Central memory CD4-positive, alpha-beta T cell (primary cell): ENCODE measurements at regions not wholly inside any gene's neighbourhood (a gene's known extent, or its start where the extent isn't known, plus 50 kb on each side); places are given as distances from the start of the nearest gene placed in this dataset.
"Not testable (repeated sequence)": the region's sequence is repeated elsewhere in the genome, so short reads cannot be mapped to it uniquely, and the experiment has no call there.

Experiments
- DNase-seq: peaks from one replicate; pipeline ENCODE4 v3.0.0; 2022

DNA sequence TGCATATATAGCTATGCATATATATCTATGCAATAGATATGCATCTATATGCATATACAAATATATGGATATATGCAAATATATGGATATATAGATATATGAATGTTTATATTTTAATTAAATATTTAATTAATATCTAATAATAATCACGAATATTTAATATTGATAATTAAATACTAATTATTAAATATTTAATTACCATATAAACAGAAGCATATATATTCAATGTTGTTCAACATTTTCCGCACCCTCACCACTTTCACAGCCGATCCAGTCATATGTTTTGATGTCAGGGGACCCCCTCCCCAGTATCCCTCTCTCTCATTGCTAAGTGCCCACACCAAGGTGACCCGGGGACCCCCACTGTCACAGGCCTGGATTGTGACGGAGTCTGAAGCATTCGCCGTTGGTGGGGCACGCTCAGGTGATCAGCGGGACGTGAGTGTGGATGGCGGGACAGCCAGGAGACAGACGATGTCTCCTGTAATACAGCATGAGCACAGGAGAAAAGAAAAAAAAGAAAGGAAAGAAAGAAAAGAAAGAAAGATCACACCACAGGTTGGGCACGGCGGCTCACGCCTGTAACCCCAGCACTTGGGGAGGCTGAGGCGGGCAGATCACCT, 199.7 kb downstream of the CRLF2 start:
- peak; percentile 11 for DNase-seq

DNA sequence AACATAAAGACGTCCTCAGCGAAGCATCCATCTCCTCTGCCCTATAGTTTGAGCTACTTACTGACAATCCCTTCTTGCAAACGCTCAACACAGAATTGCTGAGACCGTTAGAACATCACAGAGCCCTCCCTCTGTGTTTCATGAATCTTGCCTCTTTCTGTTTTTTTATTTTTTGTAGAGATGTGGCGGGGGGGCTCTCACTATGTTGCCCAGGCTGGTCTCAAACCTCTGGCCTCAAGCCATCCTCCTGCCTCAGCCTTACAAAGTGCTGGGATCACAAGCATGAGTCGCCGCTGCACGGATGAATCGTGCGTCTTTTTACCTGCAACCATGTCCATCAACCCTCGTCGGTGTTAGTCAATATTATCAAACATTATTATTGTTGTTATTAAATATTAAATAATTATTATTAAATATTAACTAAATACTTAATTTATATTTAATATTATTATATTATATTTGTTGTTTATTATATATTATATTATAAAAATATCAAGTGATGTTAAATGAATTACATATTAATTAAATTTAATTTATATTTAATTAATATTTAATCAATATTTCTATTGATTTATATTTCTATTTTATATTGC, 200.7 kb downstream of the CRLF2 start:
- no peak for DNase-seq

DNA sequence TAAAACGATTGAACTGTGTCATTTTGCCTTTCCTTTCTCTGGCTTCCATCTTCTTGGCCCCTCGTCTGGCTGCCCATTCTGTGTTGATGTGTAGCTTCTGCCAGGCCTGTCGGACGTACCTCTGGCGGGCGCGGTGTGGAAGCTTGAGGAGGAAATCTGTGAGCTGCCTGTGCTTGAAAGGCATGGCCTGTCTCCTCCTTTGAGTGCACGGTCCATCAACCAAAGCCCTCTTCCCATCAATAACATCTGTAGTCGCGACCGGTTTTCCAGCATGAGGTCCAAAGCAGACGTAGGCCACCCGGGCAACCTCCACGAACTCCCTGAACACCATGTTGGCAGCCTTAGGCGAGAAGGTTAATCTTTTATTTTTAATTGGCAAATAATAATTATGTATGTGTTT, 202.7 kb downstream of the CRLF2 start:
- DNase-seq, result no peak

DNA sequence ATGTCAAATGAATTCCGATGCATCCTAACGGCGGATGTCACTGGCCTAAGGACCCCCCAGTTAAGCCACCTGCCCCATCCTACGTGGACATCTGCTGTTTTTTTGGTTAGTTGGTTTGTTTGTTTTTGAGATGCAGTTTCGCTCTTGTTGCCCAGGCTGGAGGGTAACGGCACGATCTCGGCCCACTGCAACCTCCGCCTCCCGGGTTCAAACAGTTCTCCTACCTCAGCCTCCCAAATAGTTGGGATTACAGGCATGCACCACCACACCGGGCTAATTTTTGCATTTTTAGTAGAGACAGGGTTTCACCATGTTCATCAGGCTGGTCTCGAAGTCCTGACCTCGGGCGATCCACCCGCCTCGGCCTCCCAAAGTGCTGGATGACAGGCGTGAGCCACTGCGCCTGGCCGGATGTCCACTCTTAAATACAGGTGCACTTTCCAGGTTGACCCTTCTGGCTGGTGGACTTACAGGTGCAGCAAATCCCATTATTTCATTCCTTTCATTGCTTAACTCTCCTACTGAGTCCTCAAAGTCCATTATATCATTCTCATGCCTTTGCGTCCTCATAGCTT, 206.2 kb downstream of the CRLF2 start:
- DNase-seq, result no peak

DNA sequence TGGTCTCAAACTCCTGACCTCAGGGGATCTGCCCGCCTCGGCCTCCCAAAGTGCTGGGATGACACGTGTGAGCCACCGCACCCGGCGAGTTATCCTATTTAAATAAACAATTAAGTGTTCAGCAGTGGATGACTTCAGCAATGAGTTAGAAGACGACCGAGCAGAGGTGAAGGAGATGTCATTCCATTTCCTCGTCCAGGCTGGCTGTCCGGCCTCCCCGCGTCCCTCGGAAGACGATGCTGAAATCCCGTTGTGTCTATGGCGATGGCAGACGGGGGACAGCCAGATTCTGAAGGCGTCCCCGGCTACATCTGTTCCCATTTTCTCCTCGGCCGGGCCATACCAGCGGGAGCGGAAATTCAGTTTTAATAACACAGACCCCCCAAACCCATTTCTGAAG, 209.8 kb downstream of the CRLF2 start:
- no peak for DNase-seq

DNA sequence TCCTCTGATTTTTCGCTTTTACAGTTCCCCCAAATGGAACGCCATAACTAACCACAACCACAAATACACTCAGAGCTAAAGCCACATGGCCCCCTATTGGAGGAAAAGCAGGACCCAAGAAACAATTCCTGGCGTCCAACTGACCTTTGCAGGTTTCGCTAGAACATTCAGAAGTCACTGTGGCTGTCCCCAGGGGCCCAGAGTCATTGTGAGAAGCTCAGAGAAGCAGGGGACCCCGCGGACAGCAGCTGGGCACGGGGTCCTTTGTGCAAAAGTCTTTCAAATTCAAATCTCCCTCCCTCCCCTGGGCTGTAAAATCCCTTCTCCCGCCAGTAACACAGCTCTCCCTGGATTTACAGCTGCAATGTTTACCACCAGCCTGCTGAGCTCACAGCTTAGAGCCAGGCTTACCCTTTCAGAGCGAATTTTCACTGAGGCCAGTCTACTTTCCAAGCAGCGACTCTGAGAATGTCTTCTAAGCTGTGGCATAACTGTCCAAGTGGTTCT, 214.8 kb downstream of the CRLF2 start:
- no peak for DNase-seq

DNA sequence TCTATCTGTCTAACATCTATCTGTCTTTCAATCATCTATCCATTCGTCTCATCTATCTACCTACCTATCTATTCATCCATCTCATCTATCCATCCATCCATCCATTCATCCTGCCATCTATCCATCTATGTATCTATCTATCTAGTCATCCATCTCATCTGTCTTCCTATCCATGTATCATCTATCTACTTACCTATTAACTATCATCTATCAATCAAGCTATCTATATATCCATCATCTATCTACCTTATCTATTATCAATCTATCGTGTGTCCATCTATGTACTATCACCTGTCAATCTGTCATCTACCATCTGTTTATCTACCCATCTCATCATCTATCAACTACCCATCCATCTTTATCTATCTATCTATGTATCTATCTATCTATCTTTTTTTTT, 217.7 kb downstream of the CRLF2 start:
- no peak for DNase-seq

DNA sequence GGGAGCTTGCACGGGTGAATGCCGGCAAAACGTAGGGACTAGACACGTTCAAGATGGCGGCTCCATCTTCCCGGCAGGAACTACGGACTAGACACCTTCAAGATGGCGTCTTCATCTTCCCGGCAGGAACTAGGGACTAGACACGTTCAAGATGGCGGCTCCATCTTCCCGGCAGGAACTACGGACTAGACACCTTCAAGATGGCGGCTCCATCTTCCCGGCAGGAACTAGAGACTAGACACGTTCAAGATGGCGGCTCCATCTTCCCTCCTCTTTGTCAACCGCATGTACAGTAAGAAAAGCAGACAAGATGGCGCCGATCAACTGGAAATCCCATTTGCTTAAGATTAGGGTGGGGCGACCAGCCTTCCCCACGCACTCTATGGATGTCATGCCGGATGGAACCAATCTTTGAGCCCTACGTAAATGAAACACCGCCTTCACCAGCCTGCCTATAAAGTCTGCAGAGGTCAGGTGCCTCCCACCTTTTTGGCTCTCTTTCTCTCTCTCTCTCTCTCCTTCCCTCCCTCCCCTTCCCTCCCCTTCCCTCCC, 222.4 kb downstream of the CRLF2 start:
- DNase-seq, result peak; percentile 95

DNA sequence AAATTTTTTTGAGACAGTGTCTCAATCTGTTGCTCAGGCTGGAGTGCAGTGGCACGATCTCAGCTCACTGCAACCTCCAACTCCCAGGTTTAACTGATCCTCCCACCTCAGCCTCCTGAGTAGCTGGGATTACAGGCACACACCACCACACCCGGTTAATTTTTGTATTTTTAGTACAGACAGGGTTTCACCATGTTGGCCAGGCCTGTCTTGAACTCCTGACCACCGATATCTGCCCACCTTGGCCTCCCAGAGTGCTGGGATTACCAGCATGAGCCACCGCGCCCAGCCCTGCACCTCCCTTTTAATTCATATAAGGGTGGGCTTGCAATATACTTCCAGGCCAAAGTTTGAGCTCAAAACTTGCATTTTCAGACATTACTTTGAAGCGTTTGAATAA, 223.9 kb downstream of the CRLF2 start:
- not testable (repeated sequence) for DNase-seq

DNA sequence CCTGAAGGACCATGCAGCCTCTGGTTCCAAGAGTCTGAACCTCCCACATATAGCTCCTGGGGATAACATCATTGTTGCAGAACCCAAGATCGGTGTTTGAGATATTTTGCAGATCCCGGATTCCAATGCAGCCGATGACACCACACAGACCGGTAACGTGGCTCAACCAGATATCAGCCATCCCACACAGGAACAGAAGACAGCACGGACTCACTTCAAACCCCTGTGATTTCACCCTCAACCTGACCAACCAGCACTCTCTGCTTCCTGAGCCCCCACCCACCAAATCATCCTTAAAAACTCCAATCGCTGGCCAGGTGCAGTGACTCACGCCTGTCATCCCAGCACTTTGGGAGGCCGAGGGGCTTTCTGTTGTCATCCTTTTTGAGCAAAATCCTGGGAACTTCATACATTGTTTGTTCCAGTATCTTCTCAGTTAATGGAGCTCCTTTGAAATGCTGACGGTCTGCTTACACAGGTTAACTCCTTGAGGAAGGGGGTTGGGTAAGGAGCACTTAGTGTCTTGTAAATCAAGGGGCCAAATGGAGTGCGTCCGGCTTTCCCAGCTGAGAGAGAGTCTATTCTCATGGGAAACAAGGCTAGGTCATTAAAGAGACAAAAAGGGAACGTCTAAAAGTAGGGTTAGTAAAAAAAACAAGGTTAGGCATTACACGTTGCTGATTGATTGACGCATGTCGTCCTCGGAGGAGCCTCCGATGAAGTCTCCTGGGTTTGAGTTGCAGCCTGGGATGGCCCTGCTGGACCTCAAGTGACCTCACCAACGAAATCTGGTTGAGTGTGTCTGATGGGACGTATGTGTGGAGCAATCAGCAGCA, 230.4 kb downstream of the CRLF2 start:
- no peak for DNase-seq

DNA sequence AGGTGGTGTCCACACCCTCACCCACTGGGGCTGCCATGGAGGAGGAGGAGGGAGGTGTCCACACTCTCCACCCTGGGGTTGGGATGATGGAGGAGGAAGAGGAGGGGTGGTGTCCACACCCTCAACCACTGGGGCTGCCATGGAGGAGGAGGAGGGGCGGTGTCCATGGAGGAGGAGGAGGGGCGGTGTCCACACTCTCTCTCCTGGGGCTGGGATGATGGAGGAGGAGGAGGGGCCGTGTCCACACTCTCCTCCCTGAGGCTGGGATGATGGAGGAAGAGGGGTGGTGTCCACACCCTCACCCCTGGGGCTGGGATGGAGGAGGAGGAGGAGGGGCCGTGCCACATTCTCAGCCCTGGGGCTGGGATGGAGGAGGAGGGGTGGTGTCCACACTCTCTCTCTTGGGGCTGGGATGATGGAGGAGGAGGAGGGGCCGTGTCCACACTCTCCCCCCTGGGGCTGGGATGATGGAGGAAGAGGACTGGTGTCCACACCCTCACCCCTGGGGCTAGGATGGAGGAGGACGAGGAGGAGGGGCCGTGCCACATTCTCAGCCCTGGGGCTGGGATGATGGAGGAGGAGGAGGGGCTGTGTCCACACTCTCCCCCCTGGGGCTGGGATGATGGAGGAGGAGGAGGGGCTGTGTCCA, 231.7 kb downstream of the CRLF2 start:
- no peak for DNase-seq

DNA sequence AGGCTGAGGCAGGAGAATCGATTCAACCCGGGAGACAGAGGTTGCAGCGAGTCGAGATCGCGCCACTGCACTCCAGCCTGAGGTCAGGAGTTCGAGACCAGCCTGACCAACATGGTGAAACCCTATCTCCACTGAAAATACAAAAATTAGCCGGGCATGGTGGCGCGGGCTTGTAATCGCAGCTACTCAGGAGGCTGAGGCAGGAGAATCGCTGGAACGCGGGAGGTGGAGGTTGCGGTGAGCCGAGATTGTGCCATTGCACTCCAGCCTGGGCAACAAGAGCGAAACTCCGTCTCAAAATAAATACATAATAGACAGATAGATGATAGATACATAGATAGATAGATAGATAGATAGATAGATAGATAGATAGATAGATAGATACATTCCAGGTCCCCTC, 233.3 kb downstream of the CRLF2 start:
- DNase-seq, result not testable (repeated sequence)

DNA sequence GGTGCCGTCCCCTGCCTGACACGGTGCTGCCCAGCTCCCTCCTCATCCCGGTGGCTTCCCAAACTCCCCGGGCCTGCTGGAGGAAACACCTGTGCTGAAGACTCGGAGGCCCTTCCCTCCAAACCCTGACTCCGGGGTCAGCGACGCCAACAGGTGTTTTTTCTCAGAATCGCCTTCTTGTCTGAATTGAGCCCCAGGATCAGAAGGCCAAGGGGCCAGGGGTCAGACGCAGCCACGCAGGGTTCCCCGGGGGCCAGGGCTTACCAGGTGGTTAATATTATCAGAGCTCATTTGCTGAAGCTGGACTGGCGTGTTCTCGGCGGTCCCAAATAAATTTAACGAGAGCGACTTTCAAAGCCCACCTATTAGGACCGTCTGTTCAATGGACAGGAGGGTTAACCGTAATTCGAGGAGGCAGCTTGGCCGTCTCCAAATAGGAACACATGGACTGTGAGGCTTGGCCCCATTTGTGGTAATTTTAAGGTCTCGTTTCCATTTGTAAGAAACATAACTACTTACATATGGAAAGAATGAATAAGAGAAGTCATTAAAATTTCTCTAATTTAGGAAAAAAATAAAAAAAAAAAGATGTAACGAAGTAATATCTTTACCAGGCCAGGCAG, 239.3 kb downstream of the CRLF2 start:
- no peak for DNase-seq

DNA sequence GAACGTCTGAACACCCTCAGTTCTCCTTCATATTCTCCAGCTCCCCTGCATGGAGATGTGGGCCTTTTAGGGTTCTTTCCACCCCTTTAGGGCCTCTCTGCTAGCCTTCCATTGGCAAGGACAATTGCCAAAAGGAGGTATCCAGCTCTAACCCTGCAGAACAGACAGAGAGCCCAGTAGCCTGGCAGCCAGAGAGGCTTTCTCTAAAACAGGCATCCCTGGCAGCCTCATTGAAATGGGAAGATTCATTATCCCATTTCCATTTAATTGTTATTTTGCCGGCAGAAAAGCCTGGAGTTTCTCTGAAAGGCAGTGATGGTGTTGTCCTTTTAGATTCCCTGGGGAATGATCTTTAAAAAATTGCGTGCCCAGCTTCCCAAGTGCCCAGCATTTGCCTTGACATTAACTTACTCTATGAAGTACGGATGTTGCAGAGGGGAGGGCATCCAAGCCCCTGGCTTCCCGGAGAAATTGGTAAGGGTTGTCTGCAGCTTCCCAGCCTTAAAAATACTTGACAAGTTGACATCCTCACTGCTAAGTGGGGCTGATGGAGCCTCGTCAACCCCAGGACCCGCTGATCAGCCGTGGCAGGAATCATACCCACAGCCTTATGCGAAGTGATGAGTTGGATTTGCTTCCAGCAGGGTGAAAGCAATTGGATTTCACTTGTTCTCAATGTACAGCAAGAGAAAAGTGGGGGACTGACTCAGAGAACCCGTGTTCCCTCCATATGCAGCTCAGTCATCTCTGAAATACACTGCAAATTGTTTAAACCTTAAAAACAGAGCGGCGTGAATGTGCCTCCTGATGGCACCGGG, 244.1 kb downstream of the CRLF2 start:
- no peak for DNase-seq

DNA sequence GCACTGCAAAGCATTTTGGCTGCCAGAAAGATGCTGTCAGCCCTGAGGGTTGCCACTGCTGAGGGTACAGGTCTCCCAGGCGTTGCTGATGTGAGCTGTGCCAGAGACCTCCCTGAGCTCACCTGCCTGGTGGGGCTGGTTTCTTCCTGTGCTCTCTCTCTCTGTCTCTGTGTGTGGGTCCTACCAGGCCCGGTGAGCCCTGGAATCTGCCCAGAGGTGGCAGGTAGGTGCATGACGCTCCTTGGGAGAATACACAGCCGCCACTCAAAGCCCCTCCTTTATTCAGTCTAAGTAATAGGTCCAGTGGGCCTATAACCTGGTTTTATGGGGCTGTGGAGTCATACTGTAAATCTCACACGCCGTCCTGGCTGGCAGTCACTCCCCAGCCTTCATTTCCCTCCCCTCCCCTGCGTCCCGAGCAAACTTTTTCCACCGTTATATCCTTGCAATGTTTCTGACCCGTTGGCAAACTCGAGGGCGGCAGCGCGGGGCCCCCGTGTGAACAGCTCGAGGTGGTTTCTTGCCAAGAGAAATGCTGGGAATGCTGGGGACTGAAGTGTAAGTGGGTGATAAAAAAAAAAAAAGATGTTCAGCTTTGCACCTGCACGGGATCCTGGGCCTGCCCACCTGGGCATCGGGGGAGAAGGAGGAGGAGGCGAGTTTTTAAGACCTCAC, 245.9 kb downstream of the CRLF2 start:
- no peak for DNase-seq

DNA sequence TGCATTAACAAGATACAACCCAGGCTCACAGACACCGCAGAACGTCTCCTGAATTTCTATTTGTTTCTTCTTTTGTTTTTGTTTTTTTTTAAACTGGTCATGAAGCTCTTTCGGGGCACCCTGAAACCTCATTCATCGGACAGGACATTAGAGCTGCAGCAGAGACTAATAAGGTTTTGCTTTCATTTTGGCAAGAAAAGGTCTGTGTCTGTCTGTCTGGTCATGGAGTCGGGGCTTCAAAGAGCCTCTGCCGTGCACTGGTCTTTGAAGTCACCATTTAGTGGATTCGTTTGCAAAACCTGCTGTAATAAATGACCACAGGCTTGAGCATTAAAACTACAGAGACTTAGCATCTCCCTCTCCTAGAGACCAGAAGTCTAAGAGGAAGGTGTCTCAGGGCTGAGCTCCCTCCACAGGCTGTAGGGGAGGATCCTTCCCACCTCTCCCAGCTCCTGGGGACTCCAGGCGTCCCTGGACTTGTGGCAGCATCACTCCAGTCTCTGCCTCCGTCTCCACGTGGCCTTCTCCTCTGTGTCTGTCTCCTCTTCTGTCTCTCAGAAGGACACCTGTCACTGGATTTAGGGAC, 247.5 kb downstream of the CRLF2 start:
- DNase-seq, result no peak

DNA sequence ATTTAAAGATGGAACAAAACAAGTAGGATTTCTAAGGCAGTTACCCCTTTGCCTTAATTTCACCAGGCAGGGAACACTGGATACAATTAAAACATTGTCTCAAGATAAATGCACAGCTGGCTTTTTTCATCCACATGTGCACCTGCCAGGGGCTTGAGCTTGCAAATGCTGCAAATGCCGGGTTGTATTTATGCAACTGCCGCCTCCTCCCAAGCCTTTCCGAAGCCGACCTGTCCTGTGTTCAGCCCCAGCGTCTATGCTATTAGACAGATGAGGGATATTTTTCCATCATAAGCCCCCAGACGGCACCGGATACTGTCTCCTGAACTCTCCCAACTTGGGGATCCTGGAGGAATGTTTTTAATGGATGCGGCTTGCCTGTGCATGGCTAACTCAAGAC, 251.6 kb downstream of the CRLF2 start:
- no peak for DNase-seq

DNA sequence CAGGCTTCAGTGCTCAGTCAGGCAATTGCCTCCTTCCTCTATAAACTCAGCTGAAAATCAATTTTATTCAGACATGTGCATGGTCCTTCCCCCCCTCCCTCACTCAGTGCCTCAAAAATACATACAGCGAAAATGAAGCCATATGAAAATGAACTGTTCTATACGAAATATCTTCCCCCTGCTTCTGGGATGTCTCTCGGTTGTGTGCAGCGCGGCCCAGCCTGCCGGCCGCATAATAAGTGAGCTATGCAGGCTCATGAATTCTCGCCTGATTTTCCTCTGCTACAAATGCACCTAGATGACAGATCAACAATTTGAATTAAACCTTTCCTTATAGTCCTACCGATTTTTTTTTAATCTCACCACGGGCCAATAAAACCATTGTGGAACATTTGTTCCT, 252.9 kb downstream of the CRLF2 start:
- DNase-seq, result no peak

DNA sequence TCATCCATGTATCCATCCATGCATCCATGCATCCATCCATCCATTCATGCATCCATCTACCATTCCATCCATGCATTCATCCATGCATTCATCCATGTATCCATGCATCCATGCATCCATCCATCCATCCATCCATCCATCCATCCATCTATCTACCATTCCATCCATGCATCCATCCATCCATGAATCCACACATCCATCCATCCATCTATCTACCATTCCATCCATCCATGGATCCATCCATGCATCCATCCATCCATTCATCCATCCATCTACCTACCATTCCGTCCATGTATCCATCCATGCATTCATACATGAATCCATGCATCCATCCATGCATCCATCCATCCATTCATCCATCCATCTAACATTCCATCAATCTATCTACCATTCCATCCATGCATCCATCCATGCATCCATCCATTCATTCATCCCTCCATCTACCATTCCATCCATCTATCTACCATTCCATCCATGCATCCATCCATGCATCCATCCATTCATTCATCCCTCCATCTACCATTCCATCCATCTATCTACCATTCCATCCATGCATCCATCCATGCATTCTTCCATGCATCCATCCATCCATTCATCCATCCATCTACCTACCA, 257.2 kb downstream of the CRLF2 start:
- not testable (repeated sequence) for DNase-seq
